GM12878 (cell line): ENCODE measurements at regions not wholly inside any gene's neighbourhood (a gene's known extent, or its start where the extent isn't known, plus 50 kb on each side); places are given as distances from the start of the nearest gene placed in this dataset.

Experiments used
- ATAC-seq: fragments of 200-7000 bp; cut with Tn5 transposase; 3 replicates; pipeline ENCODE4 v1.9.1; 2020; ENCODE audit warnings: mild to moderate bottlenecking, moderate library complexity
- BruUV-seq: library from RNA; stranded (reverse); fragments of 400-500 nt; replicated peaks from 2 replicates; lab custom pipeline; 2021; lab: Mats Ljungman, UMichigan
- CTCF ChIA-PET: fragments of 300-600 bp; sonication (Branson Sonifier 250); formaldehyde crosslinking; extraction: SDS; loops from one replicate; lab custom pipeline; 2021; ENCODE audit warnings: inconsistent platforms; lab: Yijun Ruan, JAX
- POLR2A ChIA-PET: fragments of 350-600 bp; formaldehyde crosslinking; extraction: SDS; loops from one replicate; lab custom pipeline; 2021; ENCODE audit warnings: inconsistent platforms; lab: Charles Lee
- RAD21 ChIA-PET: fragments of 300-600 bp; sonication (Branson Sonifier 250); formaldehyde crosslinking; loops from one replicate; lab custom pipeline; 2023; ENCODE audit warnings: antibody characterized with exemption; ENCODE audit not compliant: unreplicated experiment; lab: Charles Lee
- SMC1A ChIA-PET: fragments of 300-600 bp; sonication (Branson Sonifier 250); formaldehyde crosslinking; loops from one replicate; lab custom pipeline; 2023; ENCODE audit not compliant: unreplicated experiment, uncharacterized antibody; lab: Charles Lee
- DNase-seq: peaks from one replicate; pipeline ENCODE4 v3.0.0-alpha.2; 2011; ENCODE audit warnings: low read depth, low spot score
- FAIRE-seq: peaks from 3 replicates; lab custom pipeline; 2011; peaks lifted over from hg19 to GRCh38; lab: Jason Lieb, UNC
- H2AFZ ChIP-seq: 2 replicates; pipeline ENCODE4 v1.6.0; 2011; ENCODE audit warnings: low read depth, low read length, control low read depth; ENCODE audit not compliant: control insufficient read depth
- H3K27ac ChIP-seq: 2 replicates; pipeline ENCODE4 v1.5.1; 2011; ENCODE audit warnings: control low read depth; ENCODE audit not compliant: control insufficient read depth, insufficient read depth
- H3K27me3 ChIP-seq, 2 experiments: replicated peaks in 1 of 2; 2 replicates each; pipeline versions ENCODE4 v1.6.0 to v1.6.1; 2011; ENCODE audit warnings: low read length in 1 of 2; ENCODE audit not compliant: control insufficient read depth in 2 of 2, insufficient read depth in 2 of 2
- H3K36me3 ChIP-seq, 2 experiments: 2 replicates each; pipeline ENCODE4 v1.5.1; 2011; ENCODE audit warnings: low read length in 1 of 2; ENCODE audit not compliant: control insufficient read depth in 2 of 2, insufficient read depth in 2 of 2
- H3K4me1 ChIP-seq: 2 replicates; pipeline ENCODE4 v1.6.1; 2011; ENCODE audit warnings: mild to moderate bottlenecking, low read length, moderate library complexity, mixed read lengths; ENCODE audit not compliant: control insufficient read depth, insufficient read depth
- H3K4me2 ChIP-seq: 2 replicates; pipeline ENCODE4 v1.6.0; 2011; ENCODE audit warnings: control low read depth; ENCODE audit not compliant: control insufficient read depth, insufficient read depth
- H3K4me3 ChIP-seq: fragments of 200-600 bp; sonication (generic); 2 replicates; pipeline ENCODE4 v1.5.1; 2016
- H3K79me2 ChIP-seq: 2 replicates; pipeline ENCODE4 v1.6.0; 2011; ENCODE audit warnings: low read length; ENCODE audit not compliant: control insufficient read depth, insufficient read depth
- H3K9ac ChIP-seq: 2 replicates; pipeline ENCODE4 v1.8.0; 2011; ENCODE audit warnings: low read length, control low read depth, mixed read lengths; ENCODE audit not compliant: control insufficient read depth, insufficient read depth
- H3K9me3 ChIP-seq: replicated peaks from 3 replicates; pipeline ENCODE4 v1.5.1; 2011; ENCODE audit warnings: mild to moderate bottlenecking, low read length; ENCODE audit not compliant: control insufficient read depth, insufficient read depth
- H4K20me1 ChIP-seq: 2 replicates; pipeline ENCODE4 v1.6.0; 2011; ENCODE audit not compliant: control insufficient read depth, insufficient read depth
- CREM ChIP-seq: IDR thresholded peaks from 2 replicates; pipeline ENCODE4 v1.6.1; 2014; ENCODE audit warnings: antibody characterized with exemption, low read depth
- DPF2 ChIP-seq: fragments of 450-650 bp; IDR thresholded peaks from 2 replicates; pipeline ENCODE4 v1.6.1; 2017; ENCODE audit warnings: mild to moderate bottlenecking
- FOS ChIP-seq: IDR thresholded peaks from 3 replicates; pipeline ENCODE4 v1.6.1; 2011; ENCODE audit warnings: borderline replicate concordance; ENCODE audit not compliant: insufficient read length; ENCODE audit errors: extremely low read depth
- HDAC6 ChIP-seq: fragments of 200-600 bp; sonication (generic); IDR thresholded peaks from one replicate; pipeline ENCODE4 v1.8.0; 2017; ENCODE audit warnings: antibody characterized with exemption; ENCODE audit not compliant: unreplicated experiment
- JUNB ChIP-seq: IDR thresholded peaks from 2 replicates; pipeline ENCODE4 v1.6.1; 2016; ENCODE audit warnings: antibody characterized with exemption, mild to moderate bottlenecking
- MEF2A ChIP-seq: IDR thresholded peaks from 2 replicates; pipeline ENCODE4 v1.6.1; 2011; ENCODE audit warnings: low read depth, mild to moderate bottlenecking, low read length, moderate library complexity; ENCODE audit not compliant: insufficient read depth
- RAD51 ChIP-seq: fragments of 450-650 bp; IDR thresholded peaks from 2 replicates; pipeline ENCODE4 v1.6.1; 2016; ENCODE audit warnings: moderate library complexity, mild to moderate bottlenecking, inconsistent platforms
- SMC3 ChIP-seq: IDR thresholded peaks from 2 replicates; pipeline ENCODE4 v1.6.1; 2011; ENCODE audit warnings: low read length, improper control_type of control experiment, borderline replicate concordance
- SREBF1 ChIP-seq: IDR thresholded peaks from 2 replicates; pipeline ENCODE4 v1.6.1; 2012; ENCODE audit warnings: mild to moderate bottlenecking, low read length
- ZBTB11 ChIP-seq: fragments of 450-650 bp; formaldehyde crosslinking; IDR thresholded peaks from 2 replicates; pipeline ENCODE4 v1.5.0; 2022; ENCODE audit warnings: mild to moderate bottlenecking, missing genetic modification characterization
- WGBS: methylation state at CpG from one replicate; pipeline ENCODE4 v1.1.6; 2016; ENCODE audit warnings: low lambda C conversion rate; ENCODE audit not compliant: insufficient replicate concordance, insufficient coverage; ENCODE audit errors: missing lambda C conversion rate; 5-methylcytosine and 5-hydroxymethylcytosine counted together
- in situ Hi-C: fragments of 300-500 bp; cut with MboI; formaldehyde crosslinking; loops from 9 replicates; pipeline ENCODE4 v1.14.3; 2018; ENCODE audit warnings: mixed read lengths
- intact Hi-C: fragments of 100-400 bp; cut with micrococcal nuclease; formaldehyde crosslinking; loops from one replicate; pipeline ENCODE4 v1.14.2; 2022; ENCODE audit not compliant: unreplicated experiment

DNA sequence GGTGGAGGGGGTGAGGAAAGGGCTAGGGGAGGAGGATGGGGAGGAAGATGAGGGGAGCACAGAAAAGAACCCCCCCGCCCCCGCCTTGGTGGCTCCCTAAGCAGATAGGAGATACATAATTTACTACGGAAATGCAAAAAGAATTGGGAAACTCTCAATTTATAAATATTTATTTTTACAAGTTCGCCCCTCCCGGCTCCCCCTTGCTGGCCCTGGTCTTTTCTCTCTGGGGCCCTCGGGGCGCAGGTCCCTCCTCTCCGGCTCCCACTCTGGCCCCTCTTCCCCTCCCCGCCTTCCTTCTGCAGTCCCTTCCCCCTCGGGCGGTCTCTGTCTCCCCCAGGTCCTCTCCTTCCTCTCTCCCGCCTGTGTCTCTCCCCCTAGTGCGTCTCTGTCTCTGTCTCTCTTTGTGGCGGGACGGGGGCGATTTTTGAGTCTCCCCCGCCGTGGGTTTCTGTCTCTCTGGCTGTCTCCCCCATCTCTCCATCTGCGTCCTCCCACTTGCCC is 173.6 kb upstream of the IER5L start:
- no peak overlapping the region for H3K9ac ChIP-seq
- ChIA-PET POLR2A (no interaction called here), RAD21 (no interaction called here), SMC1A (no interaction called here), CTCF (no interaction called here)
- H2AFZ ChIP-seq, result no peak overlapping the region
- no peaks in the 10 kb centered on the region for H3K36me3 ChIP-seq
- DNase-seq, result no peak
- 8% methylated on average over 9 of the region's 19 CpGs for WGBS
- H3K27me3 ChIP-seq, result no peaks in the 10 kb centered on the region; a peak in 1 of 4 replicates
- no TSS peak for BruUV-seq
- in situ Hi-C loops (no loop called here), intact Hi-C loops (no loop called here)
- ATAC-seq, result no peak
- FAIRE-seq, result no peak
- no peaks in the 10 kb centered on the region for H3K79me2 ChIP-seq
- no peak overlapping the region for H3K4me3 ChIP-seq
- no peak overlapping the region for H3K4me2 ChIP-seq
- H3K9me3 ChIP-seq, result peaks cover 3% of the 10 kb centered on the region; the same call in 2 of the 3 replicates
- H3K27ac ChIP-seq, result no peak overlapping the region
- H4K20me1 ChIP-seq, result no peaks in the 10 kb centered on the region
- TF ChIP-seq SREBF1, result no peak
- TF ChIP-seq HDAC6, result no peak
- TF ChIP-seq MEF2A, result no peak
- TF ChIP-seq FOS, result no peak
- TF ChIP-seq ZBTB11 (CRISPR knock-in tag), result no peak
- no peak for TF ChIP-seq SMC3
- no peak for TF ChIP-seq JUNB
- TF ChIP-seq DPF2, result no peak
- no peak for TF ChIP-seq RAD51
- TF ChIP-seq CREM, result no peak
- H3K4me1 ChIP-seq, result no peaks in the 10 kb centered on the region
